HFFc6 (cell line): ENCODE measurements at regions not wholly inside any gene's neighbourhood (a gene's known extent, or its start where the extent isn't known, plus 50 kb on each side); places are given as distances from the start of the nearest gene placed in this dataset.

Experiments used
- DNase-seq: peaks from one replicate; pipeline ENCODE4 v3.0.0-alpha.2; 2018
- H3K27ac Mint-ChIP-seq: 2 replicates; pipeline ENCODE4 v1.8.0; 2020; ENCODE audit warnings: mild to moderate bottlenecking, mixed read lengths
- H3K27me3 Mint-ChIP-seq: 2 replicates; pipeline ENCODE4 v1.8.0; 2021; ENCODE audit warnings: mild to moderate bottlenecking, moderate library complexity, mixed read lengths; ENCODE audit not compliant: insufficient read depth
- H3K36me3 Mint-ChIP-seq: 2 replicates; pipeline ENCODE4 v1.8.0; 2021; ENCODE audit warnings: low read depth, mixed read lengths
- H3K4me1 Mint-ChIP-seq: 2 replicates; pipeline ENCODE4 v1.8.0; 2020; ENCODE audit warnings: low read depth, mixed read lengths
- H3K4me3 Mint-ChIP-seq: 2 replicates; pipeline ENCODE4 v1.8.0; 2020; ENCODE audit warnings: mild to moderate bottlenecking, moderate library complexity, mixed read lengths
- H3K9me3 Mint-ChIP-seq: 2 replicates; pipeline ENCODE4 v1.8.0; 2020; ENCODE audit warnings: mild to moderate bottlenecking, mixed read lengths
- CTCF ChIP-seq: fragments of 200-600 bp; sonication (generic); IDR thresholded peaks from 2 replicates; pipeline ENCODE4 v1.5.0; 2021; ENCODE audit warnings: antibody characterized with exemption, mild to moderate bottlenecking

GRCh38 chr21:43323244-43324005 lies 103.5 kb downstream of the SIK1 start:
- Mint-ChIP-seq H3K4me1 (peaks cover 18% of the 10 kb centered on the region), H3K27ac (no peak overlapping the region), H3K27me3 (peaks cover 19% of the 10 kb centered on the region), H3K9me3 (peaks cover 3% of the 10 kb centered on the region), H3K36me3 (no peaks in the 10 kb centered on the region; the same call in 1 of the 2 replicates), H3K4me3 (no peak overlapping the region)
- no peak for DNase-seq
- TF ChIP-seq CTCF: no peak

DNA sequence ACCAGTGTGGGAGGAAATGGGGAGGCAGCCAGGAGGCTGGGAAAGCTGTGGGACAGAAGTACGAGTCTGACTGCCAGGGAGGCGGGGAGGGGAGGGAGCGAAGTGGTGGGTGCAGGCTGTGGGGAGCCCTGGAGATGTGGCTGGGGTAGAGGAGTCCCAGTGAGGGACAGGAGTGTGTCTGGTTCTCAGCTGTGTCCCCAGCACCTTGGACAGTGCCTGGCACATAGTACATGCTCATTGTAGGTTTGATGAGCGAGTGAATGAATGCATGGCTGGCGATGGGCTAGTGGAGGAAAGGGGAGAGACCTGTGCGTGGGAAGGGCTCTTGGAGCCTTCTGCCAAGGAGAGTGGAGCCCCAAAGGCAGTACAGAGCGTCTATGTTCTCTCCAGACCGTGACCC lies 104.1 kb downstream of the SIK1 start:
- Mint-ChIP-seq H3K4me1 (peaks cover 18% of the 10 kb centered on the region), H3K27me3 (peaks cover 15% of the 10 kb centered on the region), H3K4me3 (no peak overlapping the region), H3K9me3 (peaks cover 9% of the 10 kb centered on the region), H3K36me3 (no peaks in the 10 kb centered on the region; the same call in 1 of the 2 replicates), H3K27ac (no peak overlapping the region)
- TF ChIP-seq CTCF: no peak
- DNase-seq: no peak

- H3K4me3 Mint-ChIP-seq: no peak overlapping the region
- DNase-seq: no peak
Observed at GRCh38 chr21:43322311-43322710, 104.6 kb downstream of the SIK1 start.

DNA sequence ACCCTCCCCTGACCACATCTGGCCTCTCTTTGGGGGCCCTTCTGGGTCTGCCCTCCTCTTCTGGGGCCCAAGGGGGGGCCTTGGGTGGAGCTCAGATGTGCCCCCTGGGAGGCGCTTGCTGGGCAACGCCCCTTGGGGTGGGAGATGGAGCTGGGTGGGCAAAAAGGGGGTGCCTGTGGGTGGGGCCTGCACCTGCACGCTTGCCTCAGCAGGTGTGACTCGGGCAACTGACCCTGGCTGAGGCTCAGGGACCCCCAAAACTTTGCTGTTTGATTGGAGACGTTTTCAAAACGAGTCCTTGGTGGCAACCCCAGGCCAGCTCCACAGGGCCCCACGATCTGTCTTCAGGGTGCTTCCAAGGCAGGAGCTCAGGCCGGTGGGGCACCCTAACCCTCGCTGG lies 105.3 kb downstream of the SIK1 start:
- H3K4me3 Mint-ChIP-seq: no peak overlapping the region
- peaks cover 20% of the 10 kb centered on the region for H3K9me3 Mint-ChIP-seq
- peaks cover 18% of the 10 kb centered on the region for H3K4me1 Mint-ChIP-seq
- H3K27me3 Mint-ChIP-seq: peaks cover 12% of the 10 kb centered on the region
- DNase-seq: no peak
- peaks cover 5% of the 10 kb centered on the region for H3K36me3 Mint-ChIP-seq
- no peak for TF ChIP-seq CTCF
- no peak overlapping the region for H3K27ac Mint-ChIP-seq

More at GRCh38 chr21:43322311-43322710, 104.6 kb downstream of the SIK1 start:
- Mint-ChIP-seq H3K36me3 (no peaks in the 10 kb centered on the region; the same call in 1 of the 2 replicates), H3K9me3 (peaks cover 14% of the 10 kb centered on the region), H3K27ac (no peak overlapping the region), H3K27me3 (peaks cover 15% of the 10 kb centered on the region), H3K4me1 (peaks cover 18% of the 10 kb centered on the region)
- TF ChIP-seq CTCF: no peak

DNA sequence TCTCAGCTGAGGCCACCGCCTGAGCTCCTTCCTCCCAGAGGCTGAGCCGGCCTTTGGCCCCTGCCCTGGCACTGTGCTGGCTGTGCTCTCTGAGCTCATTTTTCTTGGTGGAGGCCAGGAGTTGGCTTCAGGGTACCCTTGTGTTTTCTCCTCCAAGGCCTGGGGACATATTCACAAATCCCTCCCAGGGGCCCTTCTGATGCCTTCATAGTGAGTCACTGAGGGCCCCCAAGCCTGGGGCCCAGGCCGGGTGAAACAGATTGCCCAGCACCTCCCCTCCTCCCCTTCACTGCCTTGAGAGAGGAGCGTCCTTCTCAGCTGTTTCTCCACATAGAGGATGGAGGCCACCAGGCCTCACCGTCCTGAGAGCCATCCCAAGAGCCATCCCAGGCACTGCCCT lies 105.8 kb downstream of the SIK1 start:
- DNase-seq: no peak
- Mint-ChIP-seq H3K4me1 (peaks cover 18% of the 10 kb centered on the region), H3K36me3 (peaks cover 5% of the 10 kb centered on the region), H3K9me3 (peaks cover 20% of the 10 kb centered on the region), H3K4me3 (no peak overlapping the region), H3K27me3 (peaks cover 7% of the 10 kb centered on the region), H3K27ac (no peak overlapping the region)
- TF ChIP-seq CTCF: no peak
